GM23338 (cell line): ENCODE measurements at regions not wholly inside any gene's neighbourhood (a gene's known extent, or its start where the extent isn't known, plus 50 kb on each side); places are given as distances from the start of the nearest gene placed in this dataset.

Source experiments
- ATAC-seq: fragments of 200-7000 bp; cut with Tn5 transposase; 3 replicates; pipeline ENCODE4 v1.9.1; 2020
- DNase-seq: peaks from one replicate; pipeline ENCODE4 v3.0.0-alpha.2; 2015; ENCODE audit warnings: low spot score
- H2AFZ ChIP-seq: fragments of 200-600 bp; sonication (generic); 2 replicates; pipeline ENCODE4 v1.8.0; 2016; ENCODE audit warnings: antibody characterized with exemption, mild to moderate bottlenecking, moderate library complexity
- H3F3A ChIP-seq: fragments of 200-600 bp; sonication (generic); replicated peaks from 2 replicates; pipeline ENCODE4 v1.8.0; 2017; ENCODE audit warnings: antibody characterized with exemption, mixed run types, low read depth
- H3K27ac ChIP-seq: fragments of 200-600 bp; sonication (generic); 2 replicates; pipeline ENCODE4 v1.6.1; 2016; ENCODE audit warnings: low read depth
- H3K27me3 ChIP-seq: fragments of 200-600 bp; sonication (generic); 2 replicates; pipeline ENCODE4 v1.8.0; 2016; ENCODE audit warnings: mild to moderate bottlenecking, mixed run types, moderate library complexity; ENCODE audit not compliant: insufficient read depth
- H3K36me3 ChIP-seq: fragments of 200-600 bp; sonication (generic); 2 replicates; pipeline ENCODE4 v1.8.0; 2016; ENCODE audit warnings: mild to moderate bottlenecking; ENCODE audit not compliant: insufficient read depth
- H3K4me1 ChIP-seq: fragments of 200-600 bp; sonication (generic); 2 replicates; pipeline ENCODE4 v1.8.0; 2016; ENCODE audit warnings: mild to moderate bottlenecking, moderate library complexity; ENCODE audit not compliant: insufficient read depth
- H3K4me2 ChIP-seq: fragments of 200-600 bp; sonication (generic); 2 replicates; pipeline ENCODE4 v1.7.1; 2017; ENCODE audit warnings: mixed run types
- H3K4me3 ChIP-seq: fragments of 200-600 bp; sonication (generic); 2 replicates; pipeline ENCODE4 v1.6.1; 2016; ENCODE audit warnings: mixed run types
- H3K79me2 ChIP-seq: fragments of 200-600 bp; sonication (generic); replicated peaks from 2 replicates; pipeline ENCODE4 v1.8.0; 2017; ENCODE audit warnings: mild to moderate bottlenecking; ENCODE audit not compliant: insufficient read depth
- H3K9me2 ChIP-seq: fragments of 200-600 bp; sonication (generic); 2 replicates; pipeline ENCODE4 v1.8.0; 2017; ENCODE audit not compliant: insufficient read depth
- H4K20me1 ChIP-seq: fragments of 200-600 bp; sonication (generic); replicated peaks from 2 replicates; pipeline ENCODE4 v1.8.0; 2017; ENCODE audit warnings: mild to moderate bottlenecking; ENCODE audit not compliant: insufficient read depth
- H3K27ac Mint-ChIP-seq: 2 replicates; pipeline ENCODE4 v1.8.0; 2020; ENCODE audit warnings: inconsistent platforms, mild to moderate bottlenecking, moderate library complexity, mixed read lengths
- H3K27me3 Mint-ChIP-seq: 3 replicates; pipeline ENCODE4 v1.8.0; 2022; ENCODE audit warnings: low read depth, mild to moderate bottlenecking, moderate library complexity, mixed read lengths, inconsistent platforms; ENCODE audit not compliant: insufficient read depth, poor library complexity
- H3K36me3 Mint-ChIP-seq: 3 replicates; pipeline ENCODE4 v1.8.0; 2021; ENCODE audit warnings: low read depth, mild to moderate bottlenecking, inconsistent platforms, moderate library complexity, mixed read lengths
- H3K4me1 Mint-ChIP-seq: 3 replicates; pipeline ENCODE4 v1.8.0; 2020; ENCODE audit warnings: mild to moderate bottlenecking, inconsistent platforms, mixed read lengths
- H3K4me3 Mint-ChIP-seq: 3 replicates; pipeline ENCODE4 v1.8.0; 2021; ENCODE audit warnings: moderate library complexity, mild to moderate bottlenecking, inconsistent platforms, mixed read lengths
- H3K9me3 Mint-ChIP-seq: 3 replicates; pipeline ENCODE4 v1.8.0; 2020; ENCODE audit warnings: moderate library complexity, mild to moderate bottlenecking, inconsistent platforms, mixed read lengths
- CREB1 ChIP-seq: fragments of 250-450 bp; sonication (Bioruptor Pico); IDR thresholded peaks from 2 replicates; pipeline ENCODE4 v1.5.0; 2020; ENCODE audit warnings: low read depth, mild to moderate bottlenecking, moderate library complexity
- EZH2 ChIP-seq: fragments of 200-600 bp; sonication (generic); IDR thresholded peaks from one replicate; pipeline ENCODE4 v1.8.0; 2017; ENCODE audit warnings: antibody characterized with exemption, mild to moderate bottlenecking, low read depth; ENCODE audit not compliant: unreplicated experiment
- EZH2phosphoT487 ChIP-seq: fragments of 200-600 bp; sonication (generic); IDR thresholded peaks from one replicate; pipeline ENCODE4 v1.8.1; 2018; ENCODE audit warnings: antibody characterized with exemption; ENCODE audit not compliant: unreplicated experiment
- JUNB ChIP-seq: IDR thresholded peaks from one replicate; pipeline ENCODE4 v1.6.1; 2016; ENCODE audit warnings: antibody characterized with exemption; ENCODE audit not compliant: unreplicated experiment
- NANOG ChIP-seq: IDR thresholded peaks from 2 replicates; pipeline ENCODE4 v1.6.1; 2016; ENCODE audit warnings: antibody characterized with exemption, borderline replicate concordance
- POLR2AphosphoS5 ChIP-seq: IDR thresholded peaks from 2 replicates; pipeline ENCODE4 v1.6.1; 2016; ENCODE audit warnings: antibody characterized with exemption, low read depth
- STAT1 ChIP-seq: IDR thresholded peaks from one replicate; pipeline ENCODE4 v1.6.1; 2016; ENCODE audit warnings: antibody characterized with exemption; ENCODE audit not compliant: unreplicated experiment
- ZNF114 ChIP-seq: fragments of 250-450 bp; sonication (Bioruptor Pico); IDR thresholded peaks from 2 replicates; pipeline ENCODE4 v1.5.0; 2020; ENCODE audit warnings: mild to moderate bottlenecking, moderate library complexity
- ZNF331 ChIP-seq: fragments of 250-450 bp; sonication (Bioruptor Pico); IDR thresholded peaks from 2 replicates; pipeline ENCODE4 v1.5.0; 2020; ENCODE audit warnings: low read depth, mild to moderate bottlenecking, moderate library complexity
- TF ChIP-seq, protein P1 (sequence below), 2 experiments: fragments of 200-600 bp in 1 of 2; sonication (generic) in 1 of 2; conservative IDR thresholded peaks; 2 replicates each; pipeline versions ENCODE4 v1.5.1 to v1.6.1; 2016 to 2017; ENCODE audit warnings: antibody characterized with exemption in 2 of 2, low read depth in 2 of 2, mild to moderate bottlenecking in 2 of 2, moderate library complexity in 1 of 2
- TF ChIP-seq, protein P2 (sequence below): IDR thresholded peaks from 2 replicates; pipeline ENCODE4 v1.6.1; 2016; ENCODE audit warnings: antibody characterized with exemption
- TF ChIP-seq, protein P3 (sequence below): fragments of 250-450 bp; sonication (Bioruptor Pico); IDR thresholded peaks from 2 replicates; pipeline ENCODE4 v1.5.0; 2020; ENCODE audit warnings: mild to moderate bottlenecking, moderate library complexity
- TF ChIP-seq, protein P4 (sequence below): IDR thresholded peaks from one replicate; pipeline ENCODE4 v1.6.1; 2018; ENCODE audit warnings: antibody characterized with exemption; ENCODE audit not compliant: unreplicated experiment

DNA sequence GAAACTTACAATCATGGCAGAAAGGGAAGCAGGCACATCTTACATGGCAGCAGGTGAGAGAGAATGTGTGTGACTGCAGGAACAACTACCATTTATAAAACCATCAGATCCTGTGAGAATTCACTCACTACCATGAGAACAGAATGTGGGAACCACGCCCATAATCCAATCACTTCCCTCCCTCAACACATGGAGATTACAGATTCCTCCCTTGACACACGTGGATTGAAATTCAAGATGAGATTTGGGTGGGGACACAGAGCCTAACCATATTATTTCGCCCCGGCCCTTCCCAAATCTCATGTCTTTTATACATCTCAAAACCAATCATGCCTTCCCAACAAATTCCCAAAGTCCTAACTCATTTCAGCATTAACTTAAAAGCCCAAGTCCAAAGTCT, 203.6 kb downstream of the C12orf75 start:
- H3K4me3 Mint-ChIP-seq: no peak overlapping the region
- Histone ChIP-seq H3K4me1 (no peaks in the 10 kb centered on the region), H3K27ac (no peak overlapping the region), H3K4me2 (no peak overlapping the region), H3K36me3 (peaks cover 17% of the 10 kb centered on the region; the same call in 1 of the 2 replicates), H2AFZ (no peak overlapping the region), H3F3A (no peaks in the 10 kb centered on the region), H3K27me3 (no peaks in the 10 kb centered on the region), H3K79me2 (no peaks in the 10 kb centered on the region), H3K4me3 (no peak overlapping the region), H3K9me2 (no peaks in the 10 kb centered on the region; the same call in 1 of the 2 replicates), H4K20me1 (no peaks in the 10 kb centered on the region)
- H3K9me3 Mint-ChIP-seq: peaks cover 43% of the 10 kb centered on the region
- no peaks in the 10 kb centered on the region for H3K4me1 Mint-ChIP-seq
- TF ChIP-seq STAT1: no peak
- TF ChIP-seq, protein P1, sequence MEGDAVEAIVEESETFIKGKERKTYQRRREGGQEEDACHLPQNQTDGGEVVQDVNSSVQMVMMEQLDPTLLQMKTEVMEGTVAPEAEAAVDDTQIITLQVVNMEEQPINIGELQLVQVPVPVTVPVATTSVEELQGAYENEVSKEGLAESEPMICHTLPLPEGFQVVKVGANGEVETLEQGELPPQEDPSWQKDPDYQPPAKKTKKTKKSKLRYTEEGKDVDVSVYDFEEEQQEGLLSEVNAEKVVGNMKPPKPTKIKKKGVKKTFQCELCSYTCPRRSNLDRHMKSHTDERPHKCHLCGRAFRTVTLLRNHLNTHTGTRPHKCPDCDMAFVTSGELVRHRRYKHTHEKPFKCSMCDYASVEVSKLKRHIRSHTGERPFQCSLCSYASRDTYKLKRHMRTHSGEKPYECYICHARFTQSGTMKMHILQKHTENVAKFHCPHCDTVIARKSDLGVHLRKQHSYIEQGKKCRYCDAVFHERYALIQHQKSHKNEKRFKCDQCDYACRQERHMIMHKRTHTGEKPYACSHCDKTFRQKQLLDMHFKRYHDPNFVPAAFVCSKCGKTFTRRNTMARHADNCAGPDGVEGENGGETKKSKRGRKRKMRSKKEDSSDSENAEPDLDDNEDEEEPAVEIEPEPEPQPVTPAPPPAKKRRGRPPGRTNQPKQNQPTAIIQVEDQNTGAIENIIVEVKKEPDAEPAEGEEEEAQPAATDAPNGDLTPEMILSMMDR (conservative IDR thresholded peaks at IDR 0.05; ENCODE audit: low read depth in 2 of 2): no peak
- TF ChIP-seq EZH2phosphoT487: no peak
- TF ChIP-seq EZH2: no peak
- no peak for TF ChIP-seq JUNB
- no peak for TF ChIP-seq NANOG
- TF ChIP-seq, protein P2, sequence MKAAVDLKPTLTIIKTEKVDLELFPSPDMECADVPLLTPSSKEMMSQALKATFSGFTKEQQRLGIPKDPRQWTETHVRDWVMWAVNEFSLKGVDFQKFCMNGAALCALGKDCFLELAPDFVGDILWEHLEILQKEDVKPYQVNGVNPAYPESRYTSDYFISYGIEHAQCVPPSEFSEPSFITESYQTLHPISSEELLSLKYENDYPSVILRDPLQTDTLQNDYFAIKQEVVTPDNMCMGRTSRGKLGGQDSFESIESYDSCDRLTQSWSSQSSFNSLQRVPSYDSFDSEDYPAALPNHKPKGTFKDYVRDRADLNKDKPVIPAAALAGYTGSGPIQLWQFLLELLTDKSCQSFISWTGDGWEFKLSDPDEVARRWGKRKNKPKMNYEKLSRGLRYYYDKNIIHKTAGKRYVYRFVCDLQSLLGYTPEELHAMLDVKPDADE: no peak
- no peak for TF ChIP-seq POLR2AphosphoS5
- TF ChIP-seq CREB1 (CRISPR knock-in tag): no peak
- TF ChIP-seq, protein P3, sequence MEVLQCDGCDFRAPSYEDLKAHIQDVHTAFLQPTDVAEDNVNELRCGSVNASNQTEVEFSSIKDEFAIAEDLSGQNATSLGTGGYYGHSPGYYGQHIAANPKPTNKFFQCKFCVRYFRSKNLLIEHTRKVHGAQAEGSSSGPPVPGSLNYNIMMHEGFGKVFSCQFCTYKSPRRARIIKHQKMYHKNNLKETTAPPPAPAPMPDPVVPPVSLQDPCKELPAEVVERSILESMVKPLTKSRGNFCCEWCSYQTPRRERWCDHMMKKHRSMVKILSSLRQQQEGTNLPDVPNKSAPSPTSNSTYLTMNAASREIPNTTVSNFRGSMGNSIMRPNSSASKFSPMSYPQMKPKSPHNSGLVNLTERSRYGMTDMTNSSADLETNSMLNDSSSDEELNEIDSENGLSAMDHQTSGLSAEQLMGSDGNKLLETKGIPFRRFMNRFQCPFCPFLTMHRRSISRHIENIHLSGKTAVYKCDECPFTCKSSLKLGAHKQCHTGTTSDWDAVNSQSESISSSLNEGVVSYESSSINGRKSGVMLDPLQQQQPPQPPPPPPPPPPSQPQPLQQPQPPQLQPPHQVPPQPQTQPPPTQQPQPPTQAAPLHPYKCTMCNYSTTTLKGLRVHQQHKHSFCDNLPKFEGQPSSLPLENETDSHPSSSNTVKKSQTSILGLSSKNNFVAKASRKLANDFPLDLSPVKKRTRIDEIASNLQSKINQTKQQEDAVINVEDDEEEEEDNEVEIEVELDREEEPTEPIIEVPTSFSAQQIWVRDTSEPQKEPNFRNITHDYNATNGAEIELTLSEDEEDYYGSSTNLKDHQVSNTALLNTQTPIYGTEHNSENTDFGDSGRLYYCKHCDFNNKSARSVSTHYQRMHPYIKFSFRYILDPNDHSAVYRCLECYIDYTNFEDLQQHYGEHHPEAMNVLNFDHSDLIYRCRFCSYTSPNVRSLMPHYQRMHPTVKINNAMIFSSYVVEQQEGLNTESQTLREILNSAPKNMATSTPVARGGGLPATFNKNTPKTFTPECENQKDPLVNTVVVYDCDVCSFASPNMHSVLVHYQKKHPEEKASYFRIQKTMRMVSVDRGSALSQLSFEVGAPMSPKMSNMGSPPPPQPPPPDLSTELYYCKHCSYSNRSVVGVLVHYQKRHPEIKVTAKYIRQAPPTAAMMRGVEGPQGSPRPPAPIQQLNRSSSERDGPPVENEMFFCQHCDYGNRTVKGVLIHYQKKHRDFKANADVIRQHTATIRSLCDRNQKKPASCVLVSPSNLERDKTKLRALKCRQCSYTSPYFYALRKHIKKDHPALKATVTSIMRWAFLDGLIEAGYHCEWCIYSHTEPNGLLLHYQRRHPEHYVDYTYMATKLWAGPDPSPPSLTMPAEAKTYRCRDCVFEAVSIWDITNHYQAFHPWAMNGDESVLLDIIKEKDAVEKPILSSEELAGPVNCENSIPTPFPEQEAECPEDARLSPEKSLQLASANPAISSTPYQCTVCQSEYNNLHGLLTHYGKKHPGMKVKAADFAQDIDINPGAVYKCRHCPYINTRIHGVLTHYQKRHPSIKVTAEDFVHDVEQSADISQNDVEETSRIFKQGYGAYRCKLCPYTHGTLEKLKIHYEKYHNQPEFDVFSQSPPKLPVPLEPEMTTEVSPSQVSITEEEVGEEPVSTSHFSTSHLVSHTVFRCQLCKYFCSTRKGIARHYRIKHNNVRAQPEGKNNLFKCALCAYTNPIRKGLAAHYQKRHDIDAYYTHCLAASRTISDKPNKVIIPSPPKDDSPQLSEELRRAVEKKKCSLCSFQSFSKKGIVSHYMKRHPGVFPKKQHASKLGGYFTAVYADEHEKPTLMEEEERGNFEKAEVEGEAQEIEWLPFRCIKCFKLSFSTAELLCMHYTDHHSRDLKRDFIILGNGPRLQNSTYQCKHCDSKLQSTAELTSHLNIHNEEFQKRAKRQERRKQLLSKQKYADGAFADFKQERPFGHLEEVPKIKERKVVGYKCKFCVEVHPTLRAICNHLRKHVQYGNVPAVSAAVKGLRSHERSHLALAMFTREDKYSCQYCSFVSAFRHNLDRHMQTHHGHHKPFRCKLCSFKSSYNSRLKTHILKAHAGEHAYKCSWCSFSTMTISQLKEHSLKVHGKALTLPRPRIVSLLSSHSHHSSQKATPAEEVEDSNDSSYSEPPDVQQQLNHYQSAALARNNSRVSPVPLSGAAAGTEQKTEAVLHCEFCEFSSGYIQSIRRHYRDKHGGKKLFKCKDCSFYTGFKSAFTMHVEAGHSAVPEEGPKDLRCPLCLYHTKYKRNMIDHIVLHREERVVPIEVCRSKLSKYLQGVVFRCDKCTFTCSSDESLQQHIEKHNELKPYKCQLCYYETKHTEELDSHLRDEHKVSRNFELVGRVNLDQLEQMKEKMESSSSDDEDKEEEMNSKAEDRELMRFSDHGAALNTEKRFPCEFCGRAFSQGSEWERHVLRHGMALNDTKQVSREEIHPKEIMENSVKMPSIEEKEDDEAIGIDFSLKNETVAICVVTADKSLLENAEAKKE (CRISPR knock-in tag): no peak
- TF ChIP-seq, protein P4, sequence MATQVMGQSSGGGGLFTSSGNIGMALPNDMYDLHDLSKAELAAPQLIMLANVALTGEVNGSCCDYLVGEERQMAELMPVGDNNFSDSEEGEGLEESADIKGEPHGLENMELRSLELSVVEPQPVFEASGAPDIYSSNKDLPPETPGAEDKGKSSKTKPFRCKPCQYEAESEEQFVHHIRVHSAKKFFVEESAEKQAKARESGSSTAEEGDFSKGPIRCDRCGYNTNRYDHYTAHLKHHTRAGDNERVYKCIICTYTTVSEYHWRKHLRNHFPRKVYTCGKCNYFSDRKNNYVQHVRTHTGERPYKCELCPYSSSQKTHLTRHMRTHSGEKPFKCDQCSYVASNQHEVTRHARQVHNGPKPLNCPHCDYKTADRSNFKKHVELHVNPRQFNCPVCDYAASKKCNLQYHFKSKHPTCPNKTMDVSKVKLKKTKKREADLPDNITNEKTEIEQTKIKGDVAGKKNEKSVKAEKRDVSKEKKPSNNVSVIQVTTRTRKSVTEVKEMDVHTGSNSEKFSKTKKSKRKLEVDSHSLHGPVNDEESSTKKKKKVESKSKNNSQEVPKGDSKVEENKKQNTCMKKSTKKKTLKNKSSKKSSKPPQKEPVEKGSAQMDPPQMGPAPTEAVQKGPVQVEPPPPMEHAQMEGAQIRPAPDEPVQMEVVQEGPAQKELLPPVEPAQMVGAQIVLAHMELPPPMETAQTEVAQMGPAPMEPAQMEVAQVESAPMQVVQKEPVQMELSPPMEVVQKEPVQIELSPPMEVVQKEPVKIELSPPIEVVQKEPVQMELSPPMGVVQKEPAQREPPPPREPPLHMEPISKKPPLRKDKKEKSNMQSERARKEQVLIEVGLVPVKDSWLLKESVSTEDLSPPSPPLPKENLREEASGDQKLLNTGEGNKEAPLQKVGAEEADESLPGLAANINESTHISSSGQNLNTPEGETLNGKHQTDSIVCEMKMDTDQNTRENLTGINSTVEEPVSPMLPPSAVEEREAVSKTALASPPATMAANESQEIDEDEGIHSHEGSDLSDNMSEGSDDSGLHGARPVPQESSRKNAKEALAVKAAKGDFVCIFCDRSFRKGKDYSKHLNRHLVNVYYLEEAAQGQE: no peak
- no peak for TF ChIP-seq ZNF114 (CRISPR knock-in tag)
- TF ChIP-seq ZNF331 (CRISPR knock-in tag): no peak
- ATAC-seq (no peak), DNase-seq (no peak)
- H3K27me3 Mint-ChIP-seq: peaks cover 5% of the 10 kb centered on the region
- H3K36me3 Mint-ChIP-seq: peaks cover 16% of the 10 kb centered on the region; the same call in 2 of the 3 replicates
- no peak overlapping the region for H3K27ac Mint-ChIP-seq
